Colonic mucosa (tissue), 4 donors: ENCODE measurements at regions not wholly inside any gene's neighbourhood (a gene's known extent, or its start where the extent isn't known, plus 50 kb on each side); places are given as distances from the start of the nearest gene placed in this dataset.
"Not testable (repeated sequence)": the region's sequence is repeated elsewhere in the genome, so short reads cannot be mapped to it uniquely, and the experiment has no call there.

Source experiments
- DNase-seq: peaks from one replicate; pipeline ENCODE4 v3.0.0-alpha.2; 2020
- H3K27ac ChIP-seq: fragments of 200-600 bp; one replicate; pipeline ENCODE4 v1.8.0; 2021
- H3K27me3 ChIP-seq: fragments of 200-600 bp; one replicate; pipeline ENCODE4 v1.8.0; 2021
- H3K36me3 ChIP-seq: fragments of 200-600 bp; one replicate; pipeline ENCODE4 v1.8.0; 2021
- H3K4me1 ChIP-seq: fragments of 200-600 bp; one replicate; pipeline ENCODE4 v1.8.0; 2021; ENCODE audit warnings: mild to moderate bottlenecking
- H3K4me3 ChIP-seq: fragments of 200-600 bp; one replicate; pipeline ENCODE4 v1.8.0; 2021
- H3K9ac ChIP-seq, 2 donors: one replicate each; pipeline ENCODE4 v1.7.0; 2013; ENCODE audit warnings: control low read depth in 2 of 2, low read depth in 2 of 2, low read length in 2 of 2
- H3K9me3 ChIP-seq: fragments of 200-600 bp; one replicate; pipeline ENCODE4 v1.8.0; 2021
- CTCF ChIP-seq: fragments of 200-600 bp; IDR thresholded peaks from one replicate; pipeline ENCODE4 v1.8.0; 2022; ENCODE audit warnings: antibody characterized with exemption, mild to moderate bottlenecking
- intact Hi-C: fragments of 100-400 bp; cut with DNase I; formaldehyde crosslinking; loops from one replicate; pipeline ENCODE4 v1.14.1; 2022
- donor health status: healthy.
- donor health status: DM: no; HTN: no; CAD: no.
- donor health status: DM: no; HTN: no; CAD: no.

DNA sequence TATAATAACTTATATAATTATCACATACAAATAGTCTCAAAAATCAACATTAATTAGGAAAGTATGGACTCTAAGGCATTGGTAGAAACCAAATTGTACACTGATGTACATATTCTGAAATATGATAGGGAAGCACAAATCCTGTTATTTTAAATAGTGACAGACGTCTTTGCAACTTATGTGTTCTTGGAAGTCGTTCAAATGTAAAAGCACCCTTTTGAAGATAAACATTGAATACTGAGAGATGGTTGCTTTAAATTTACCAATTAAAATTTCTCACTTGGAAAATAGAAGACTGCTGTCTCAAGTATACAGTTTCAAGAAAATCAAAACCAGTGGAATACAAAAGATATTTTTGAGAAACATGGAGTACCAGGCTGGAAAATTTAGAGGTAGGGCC lies 457.4 kb upstream of the NUDT12 start:
- intact Hi-C loops, result no loop called here
- Histone ChIP-seq H3K4me1 (no peaks in the 10 kb centered on the region), H3K36me3 (no peaks in the 10 kb centered on the region), H3K4me3 (no peak overlapping the region), H3K9me3 (no peaks in the 10 kb centered on the region), H3K27me3 (no peaks in the 10 kb centered on the region), H3K27ac (no peak overlapping the region), H3K9ac (no peak overlapping the region)
- TF ChIP-seq CTCF, result no peak
- DNase-seq, result no peak

DNA sequence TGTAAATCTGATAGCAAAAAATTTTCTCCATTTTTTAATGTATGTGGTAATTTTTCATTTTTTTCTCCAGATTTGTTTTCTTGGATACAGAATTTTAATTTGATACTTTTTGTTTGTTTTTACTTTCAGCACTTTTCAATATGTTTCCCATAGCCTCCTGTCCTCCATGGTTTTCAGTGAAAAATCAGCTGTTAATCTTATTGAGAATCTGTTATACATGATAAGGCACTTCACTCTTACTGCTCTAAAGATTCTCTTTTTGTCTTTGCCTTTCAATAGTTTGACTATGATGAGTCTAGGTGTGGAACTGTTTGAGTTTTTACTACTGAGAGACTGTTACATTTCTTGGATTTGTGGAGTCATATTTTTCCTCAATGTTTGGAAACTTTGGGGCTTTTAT lies 455.7 kb upstream of the NUDT12 start:
- Histone ChIP-seq H3K27ac (no peak overlapping the region), H3K27me3 (no peaks in the 10 kb centered on the region), H3K9me3 (no peaks in the 10 kb centered on the region), H3K36me3 (no peaks in the 10 kb centered on the region), H3K4me3 (no peak overlapping the region), H3K9ac (no peak overlapping the region), H3K4me1 (no peaks in the 10 kb centered on the region)
- TF ChIP-seq CTCF, result no peak
- no peak for DNase-seq
- intact Hi-C loops, result no loop called here

DNA sequence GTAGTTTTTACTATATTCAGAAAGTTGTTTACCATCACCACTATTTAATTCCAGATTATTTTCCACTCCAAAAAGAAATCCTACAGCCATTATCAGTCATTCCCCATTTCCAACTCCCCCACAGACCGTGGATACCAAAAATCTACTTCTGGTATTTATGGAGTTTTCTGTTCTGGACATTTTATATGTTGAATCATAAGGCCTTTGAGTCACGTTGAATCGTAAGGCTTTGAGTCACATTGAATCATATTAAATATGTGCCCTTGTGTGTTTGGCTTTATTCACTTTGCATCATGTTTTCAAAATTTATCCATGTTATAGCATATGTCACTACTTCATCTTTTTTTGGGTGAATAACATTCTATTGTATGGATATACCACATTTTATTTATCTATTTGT lies 454.1 kb upstream of the NUDT12 start:
- DNase-seq, result no peak
- TF ChIP-seq CTCF, result no peak
- Histone ChIP-seq H3K4me3 (no peak overlapping the region), H3K27me3 (no peaks in the 10 kb centered on the region), H3K9ac (no peak overlapping the region), H3K9me3 (no peaks in the 10 kb centered on the region), H3K27ac (no peak overlapping the region), H3K36me3 (no peaks in the 10 kb centered on the region), H3K4me1 (no peaks in the 10 kb centered on the region)
- intact Hi-C loops, result no loop called here

GRCh38 chr5:104015765-104016164 lies 453.2 kb upstream of the NUDT12 start:
- Histone ChIP-seq H3K9me3 (no peaks in the 10 kb centered on the region), H3K4me1 (no peaks in the 10 kb centered on the region), H3K9ac (no peak overlapping the region), H3K27me3 (no peaks in the 10 kb centered on the region), H3K4me3 (no peak overlapping the region), H3K36me3 (no peaks in the 10 kb centered on the region), H3K27ac (no peak overlapping the region)
- no peak for DNase-seq
- no peak for TF ChIP-seq CTCF
- intact Hi-C loops, result no loop called here

- intact Hi-C loops, result not testable (repeated sequence)
Measured at GRCh38 chr5:104002783-104003182, 440.2 kb upstream of the NUDT12 start.

DNA sequence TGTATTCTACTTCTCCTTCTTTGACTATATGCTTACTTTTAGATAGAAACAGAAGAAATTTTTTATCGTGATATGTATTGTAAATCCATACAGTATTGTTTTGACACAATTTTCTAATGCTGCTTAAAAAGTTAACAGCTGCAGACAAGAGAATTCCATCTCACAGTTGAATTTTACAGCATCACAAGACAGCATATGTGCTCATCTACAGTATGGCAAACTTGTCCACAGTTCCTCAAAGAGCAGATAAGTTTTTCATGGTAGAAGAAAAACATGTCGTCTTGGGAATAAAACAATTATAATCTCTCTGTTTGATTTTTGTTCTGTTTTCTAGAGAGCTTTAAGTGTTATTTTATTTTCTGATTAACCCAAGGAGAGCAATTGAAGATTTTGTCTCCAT lies 438.5 kb upstream of the NUDT12 start:
- Histone ChIP-seq H3K4me1 (no peaks in the 10 kb centered on the region), H3K9ac (no peak overlapping the region), H3K27ac (no peak overlapping the region), H3K9me3 (no peaks in the 10 kb centered on the region), H3K4me3 (no peak overlapping the region), H3K27me3 (no peaks in the 10 kb centered on the region), H3K36me3 (no peaks in the 10 kb centered on the region)
- intact Hi-C loops, result no loop called here
- DNase-seq, result no peak
- TF ChIP-seq CTCF, result no peak

More at GRCh38 chr5:104002783-104003182, 440.2 kb upstream of the NUDT12 start:
- H3K9ac ChIP-seq, H3K4me3 ChIP-seq, H3K36me3 ChIP-seq, H3K27ac ChIP-seq, DNase-seq, H3K4me1 ChIP-seq, H3K27me3 ChIP-seq, H3K9me3 ChIP-seq: not testable (repeated sequence)
